ENCODE measurements at regions not wholly inside any gene's neighbourhood (a gene's known extent, or its start where the extent isn't known, plus 50 kb on each side); places are given as distances from the start of the nearest gene placed in this dataset.

DNA sequence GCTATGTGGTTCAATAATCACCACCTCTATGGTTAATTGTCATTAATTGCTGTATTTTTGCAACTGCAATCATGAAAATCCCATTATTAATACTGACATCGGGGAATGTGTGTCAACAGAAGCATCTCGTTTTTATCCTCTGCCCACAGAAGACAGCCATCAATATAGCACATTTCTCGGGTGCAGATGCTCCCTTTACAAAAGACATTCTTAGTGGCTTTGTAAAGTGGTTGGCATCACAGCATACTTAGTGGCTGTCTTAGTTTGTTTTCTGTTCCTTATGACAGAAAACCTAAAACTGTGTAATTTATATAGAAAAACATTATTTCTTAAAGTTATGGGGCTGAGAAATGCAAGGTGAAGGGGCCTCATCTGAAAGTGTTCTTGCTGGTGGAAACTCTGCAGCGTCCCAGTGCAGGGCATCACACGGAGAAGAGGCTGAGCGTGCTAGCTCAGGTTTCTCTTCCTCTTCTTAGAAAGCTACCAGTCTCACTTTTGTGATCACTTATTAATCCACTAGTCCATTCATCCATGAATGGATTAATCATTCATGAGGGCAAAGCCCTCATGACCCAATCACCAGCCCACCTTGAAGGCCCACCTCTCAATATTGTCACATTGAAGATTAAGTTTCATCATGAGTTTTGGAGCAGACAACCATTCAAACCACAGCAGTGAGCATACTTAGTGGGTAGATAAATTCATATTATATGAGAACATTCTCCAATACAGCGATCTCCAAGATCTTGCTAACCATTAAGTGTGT is 1067.7 kb upstream of the PABPC4L start:
- TF ChIP-seq POLR2AphosphoS5 (IDR thresholded peaks at IDR 0.05) = no peak
- no peak for TF ChIP-seq POLR2A (IDR thresholded peaks at IDR 0.05; ENCODE audit: low read depth)
- TF ChIP-seq, protein P1, sequence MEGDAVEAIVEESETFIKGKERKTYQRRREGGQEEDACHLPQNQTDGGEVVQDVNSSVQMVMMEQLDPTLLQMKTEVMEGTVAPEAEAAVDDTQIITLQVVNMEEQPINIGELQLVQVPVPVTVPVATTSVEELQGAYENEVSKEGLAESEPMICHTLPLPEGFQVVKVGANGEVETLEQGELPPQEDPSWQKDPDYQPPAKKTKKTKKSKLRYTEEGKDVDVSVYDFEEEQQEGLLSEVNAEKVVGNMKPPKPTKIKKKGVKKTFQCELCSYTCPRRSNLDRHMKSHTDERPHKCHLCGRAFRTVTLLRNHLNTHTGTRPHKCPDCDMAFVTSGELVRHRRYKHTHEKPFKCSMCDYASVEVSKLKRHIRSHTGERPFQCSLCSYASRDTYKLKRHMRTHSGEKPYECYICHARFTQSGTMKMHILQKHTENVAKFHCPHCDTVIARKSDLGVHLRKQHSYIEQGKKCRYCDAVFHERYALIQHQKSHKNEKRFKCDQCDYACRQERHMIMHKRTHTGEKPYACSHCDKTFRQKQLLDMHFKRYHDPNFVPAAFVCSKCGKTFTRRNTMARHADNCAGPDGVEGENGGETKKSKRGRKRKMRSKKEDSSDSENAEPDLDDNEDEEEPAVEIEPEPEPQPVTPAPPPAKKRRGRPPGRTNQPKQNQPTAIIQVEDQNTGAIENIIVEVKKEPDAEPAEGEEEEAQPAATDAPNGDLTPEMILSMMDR (IDR thresholded peaks at IDR 0.05) = no peak
- no peak for TF ChIP-seq EP300 (IDR thresholded peaks at IDR 0.05)
